ENCODE measurements at regions not wholly inside any gene's neighbourhood (a gene's known extent, or its start where the extent isn't known, plus 50 kb on each side); places are given as distances from the start of the nearest gene placed in this dataset.

- no peak for DNase-seq
These were observed 105.3 kb downstream of the FOXL1 start for GRCh38 chr16:86683441-86684194.

- DNase-seq = no peak
These were observed 106.7 kb downstream of the FOXL1 start for GRCh38 chr16:86685076-86685475.

GRCh38 chr16:86690970-86691369 lies 112.6 kb downstream of the FOXL1 start:
- no peak for DNase-seq

GRCh38 chr16:86692426-86692825 lies 114.1 kb downstream of the FOXL1 start:
- DNase-seq = no peak

GRCh38 chr16:86693033-86693432 lies 114.7 kb downstream of the FOXL1 start:
- DNase-seq = no peak

- no peak for DNase-seq
These were observed 119.4 kb downstream of the FOXL1 start for GRCh38 chr16:86697715-86698114.

GRCh38 chr16:86700046-86700945 lies 121.9 kb downstream of the FOXL1 start:
- no peak for DNase-seq

GRCh38 chr16:86701286-86701975 lies 123.1 kb downstream of the FOXL1 start:
- no peak for DNase-seq

GRCh38 chr16:86702824-86703588 lies 124.7 kb downstream of the FOXL1 start:
- DNase-seq = no peak

GRCh38 chr16:86704516-86704915 lies 126.2 kb downstream of the FOXL1 start:
- DNase-seq = no peak

GRCh38 chr16:86706726-86707125 lies 128.4 kb downstream of the FOXL1 start:
- DNase-seq = no peak

- no peak for DNase-seq
These were observed 128.8 kb downstream of the FOXL1 start for GRCh38 chr16:86707171-86707570.

GRCh38 chr16:86707581-86707980 lies 129.2 kb downstream of the FOXL1 start:
- no peak for DNase-seq

- no peak for DNase-seq
These were observed 130.1 kb downstream of the FOXL1 start for GRCh38 chr16:86708431-86708830.

GRCh38 chr16:86709103-86709502 lies 130.8 kb downstream of the FOXL1 start:
- DNase-seq = no peak

GRCh38 chr16:86709902-86710601 lies 131.7 kb downstream of the FOXL1 start:
- DNase-seq = no peak

- no peak for DNase-seq
These were observed 132.2 kb downstream of the FOXL1 start for GRCh38 chr16:86710602-86710950.

- DNase-seq = no peak
These were observed 134.0 kb downstream of the FOXL1 start for GRCh38 chr16:86712158-86713009.

GRCh38 chr16:86713021-86713631 lies 134.8 kb downstream of the FOXL1 start:
- no peak for DNase-seq

GRCh38 chr16:86714166-86714565 lies 135.8 kb downstream of the FOXL1 start:
- DNase-seq = no peak

GRCh38 chr16:86716649-86717048 lies 138.3 kb downstream of the FOXL1 start:
- DNase-seq = no peak

All from hematopoietic multipotent progenitor cell treated with erythropoietin and hydrocortisone succinate and interleukin-3 and kit ligand, for 8 days (in vitro differentiated cells).